Immature natural killer cell (primary cell): ENCODE measurements at regions not wholly inside any gene's neighbourhood (a gene's known extent, or its start where the extent isn't known, plus 50 kb on each side); places are given as distances from the start of the nearest gene placed in this dataset.
"Not testable (repeated sequence)": the region's sequence is repeated elsewhere in the genome, so short reads cannot be mapped to it uniquely, and the experiment has no call there.

ENCODE experiments used
- DNase-seq, 3 donors: peaks; one replicate each; pipeline ENCODE4 v3.0.0; 2022; ENCODE audit warnings: mixed read lengths in 1 of 3
- H3K27ac Mint-ChIP-seq, 6 donors: one replicate each; pipeline ENCODE4 v1.8.0; 2020; ENCODE audit warnings: mixed read lengths in 6 of 6, mild to moderate bottlenecking in 5 of 6, inconsistent platforms in 4 of 6, moderate library complexity in 3 of 6
- H3K27me3 Mint-ChIP-seq, 3 donors: one replicate each; pipeline ENCODE4 v1.8.0; 2020 to 2021; ENCODE audit warnings: low read depth in 3 of 3, mild to moderate bottlenecking in 3 of 3, mixed read lengths in 3 of 3, moderate library complexity in 3 of 3, inconsistent platforms in 1 of 3
- H3K36me3 Mint-ChIP-seq, 3 donors: one replicate each; pipeline ENCODE4 v1.8.0; 2020; ENCODE audit warnings: mixed read lengths in 3 of 3, inconsistent platforms in 2 of 3, mild to moderate bottlenecking in 2 of 3
- H3K4me1 Mint-ChIP-seq, 2 donors: one replicate each; pipeline ENCODE4 v1.8.0; 2020; ENCODE audit warnings: inconsistent platforms in 2 of 2, mild to moderate bottlenecking in 2 of 2, mixed read lengths in 2 of 2, moderate library complexity in 1 of 2
- H3K4me3 Mint-ChIP-seq, 5 donors: one replicate each; pipeline ENCODE4 v1.8.0; 2020; ENCODE audit warnings: mild to moderate bottlenecking in 5 of 5, mixed read lengths in 5 of 5, inconsistent platforms in 3 of 5, moderate library complexity in 3 of 5
- H3K9me3 Mint-ChIP-seq, 6 donors: one replicate each; pipeline ENCODE4 v1.8.0; 2020; ENCODE audit warnings: mild to moderate bottlenecking in 6 of 6, mixed read lengths in 6 of 6, inconsistent platforms in 4 of 6, moderate library complexity in 3 of 6

- Mint-ChIP-seq H3K4me3 (no peak overlapping the region), H3K4me1 (no peaks in the 10 kb centered on the region), H3K36me3 (no peaks in the 10 kb centered on the region), H3K27ac (no peak overlapping the region), H3K27me3 (peaks cover 0 to 2% (median 0%) of the 10 kb centered on the region in 3 donors), H3K9me3 (peaks cover 0 to 33% (median 15%) of the 10 kb centered on the region in 6 donors)
- DNase-seq, result no peak
Measured at GRCh38 chr18:73004260-73004659, 136.5 kb upstream of the NETO1 start.

- no peaks in the 10 kb centered on the region for H3K36me3 Mint-ChIP-seq
- H3K27me3 Mint-ChIP-seq, result no peaks in the 10 kb centered on the region
- H3K4me3 Mint-ChIP-seq, result no peak overlapping the region
- no peak for DNase-seq
- peaks cover 4 to 35% (median 14%) of the 10 kb centered on the region in 6 donors for H3K9me3 Mint-ChIP-seq
- no peak overlapping the region for H3K27ac Mint-ChIP-seq
- H3K4me1 Mint-ChIP-seq, result no peaks in the 10 kb centered on the region
Measured at GRCh38 chr18:72999971-73000607, 132.3 kb upstream of the NETO1 start.

GRCh38 chr18:72995558-72995957 is 127.8 kb upstream of the NETO1 start:
- Mint-ChIP-seq H3K4me3 (no peak overlapping the region), H3K9me3 (peaks cover 5 to 46% (median 15%) of the 10 kb centered on the region in 6 donors), H3K27ac (no peak overlapping the region), H3K27me3 (no peaks in the 10 kb centered on the region), H3K4me1 (no peaks in the 10 kb centered on the region), H3K36me3 (no peaks in the 10 kb centered on the region)
- no peak for DNase-seq

GRCh38 chr18:72993250-72993649 is 125.5 kb upstream of the NETO1 start:
- Mint-ChIP-seq H3K27me3 (no peaks in the 10 kb centered on the region), H3K27ac (no peak overlapping the region), H3K36me3 (no peaks in the 10 kb centered on the region), H3K9me3 (peaks cover 5 to 54% (median 20%) of the 10 kb centered on the region in 6 donors), H3K4me1 (no peaks in the 10 kb centered on the region), H3K4me3 (no peak overlapping the region)
- DNase-seq, result no peak

- no peak overlapping the region for H3K27ac Mint-ChIP-seq
- H3K4me3 Mint-ChIP-seq, result no peak overlapping the region
- no peak for DNase-seq
- H3K9me3 Mint-ChIP-seq, result peaks cover 2 to 37% (median 20%) of the 10 kb centered on the region in 6 donors
- no peaks in the 10 kb centered on the region for H3K4me1 Mint-ChIP-seq
- no peaks in the 10 kb centered on the region for H3K36me3 Mint-ChIP-seq
- H3K27me3 Mint-ChIP-seq, result no peaks in the 10 kb centered on the region
Measured at GRCh38 chr18:72991379-72991778, 123.6 kb upstream of the NETO1 start.

GRCh38 chr18:72987570-72987969 is 119.8 kb upstream of the NETO1 start:
- H3K4me3 Mint-ChIP-seq, H3K27ac Mint-ChIP-seq, H3K36me3 Mint-ChIP-seq, DNase-seq, H3K4me1 Mint-ChIP-seq, H3K27me3 Mint-ChIP-seq: not testable (repeated sequence)
- H3K9me3 Mint-ChIP-seq, result peaks cover 0 to 34% (median 30%) of the 10 kb centered on the region in 6 donors

GRCh38 chr18:72986103-72986502 is 118.3 kb upstream of the NETO1 start:
- DNase-seq, result no peak
- Mint-ChIP-seq H3K27ac (no peak overlapping the region), H3K4me1 (no peaks in the 10 kb centered on the region), H3K9me3 (peaks cover 0 to 38% (median 24%) of the 10 kb centered on the region in 6 donors), H3K36me3 (no peaks in the 10 kb centered on the region), H3K4me3 (no peak overlapping the region), H3K27me3 (no peaks in the 10 kb centered on the region)

- Mint-ChIP-seq H3K4me3 (no peak overlapping the region), H3K27ac (no peak overlapping the region), H3K4me1 (no peaks in the 10 kb centered on the region), H3K9me3 (peaks cover 0 to 38% (median 24%) of the 10 kb centered on the region in 6 donors), H3K27me3 (no peaks in the 10 kb centered on the region), H3K36me3 (no peaks in the 10 kb centered on the region)
- DNase-seq, result no peak
Measured at GRCh38 chr18:72985686-72986085, 117.9 kb upstream of the NETO1 start.

GRCh38 chr18:72984290-72984689 is 116.5 kb upstream of the NETO1 start:
- Mint-ChIP-seq H3K4me1 (no peaks in the 10 kb centered on the region), H3K4me3 (no peak overlapping the region), H3K9me3 (peaks cover 2 to 38% (median 21%) of the 10 kb centered on the region in 6 donors), H3K27me3 (no peaks in the 10 kb centered on the region), H3K27ac (no peak overlapping the region), H3K36me3 (no peaks in the 10 kb centered on the region)
- DNase-seq, result no peak

- no peak for DNase-seq
- Mint-ChIP-seq H3K27me3 (peaks cover 0 to 3% (median 0%) of the 10 kb centered on the region in 3 donors), H3K9me3 (peaks cover 4 to 34% (median 18%) of the 10 kb centered on the region in 6 donors), H3K36me3 (no peaks in the 10 kb centered on the region), H3K4me1 (no peaks in the 10 kb centered on the region), H3K27ac (no peak overlapping the region), H3K4me3 (no peak overlapping the region)
Measured at GRCh38 chr18:72973841-72974240, 106.1 kb upstream of the NETO1 start.

GRCh38 chr18:72965616-72966015 is 97.8 kb upstream of the NETO1 start:
- H3K4me1 Mint-ChIP-seq, result no peaks in the 10 kb centered on the region
- H3K27ac Mint-ChIP-seq, result no peak overlapping the region
- no peaks in the 10 kb centered on the region for H3K36me3 Mint-ChIP-seq
- H3K27me3 Mint-ChIP-seq, result no peaks in the 10 kb centered on the region
- H3K9me3 Mint-ChIP-seq, result peaks cover 7 to 31% (median 14%) of the 10 kb centered on the region in 6 donors
- no peak for DNase-seq
- H3K4me3 Mint-ChIP-seq, result no peak overlapping the region

- not testable (repeated sequence) for H3K4me1 Mint-ChIP-seq, H3K36me3 Mint-ChIP-seq, H3K4me3 Mint-ChIP-seq, DNase-seq, H3K27ac Mint-ChIP-seq, H3K27me3 Mint-ChIP-seq
- peaks cover 14 to 59% (median 31%) of the 10 kb centered on the region in 6 donors for H3K9me3 Mint-ChIP-seq
Measured at GRCh38 chr18:72958195-72958594, 90.4 kb upstream of the NETO1 start.

- Mint-ChIP-seq H3K27ac (no peak overlapping the region), H3K4me1 (no peaks in the 10 kb centered on the region), H3K27me3 (peaks cover 0 to 3% (median 0%) of the 10 kb centered on the region in 3 donors), H3K4me3 (no peak overlapping the region), H3K9me3 (peaks cover 3 to 26% (median 7%) of the 10 kb centered on the region in 6 donors), H3K36me3 (no peaks in the 10 kb centered on the region)
- DNase-seq, result no peak
Measured at GRCh38 chr18:72948439-72948838, 80.7 kb upstream of the NETO1 start.

- Mint-ChIP-seq H3K9me3 (peaks cover 3 to 38% (median 14%) of the 10 kb centered on the region in 6 donors), H3K36me3 (peaks cover 0 to 3% (median 0%) of the 10 kb centered on the region in 3 donors), H3K27me3 (peaks cover 0 to 2% (median 0%) of the 10 kb centered on the region in 3 donors)
Measured at GRCh38 chr18:72942766-72943165, 75.0 kb upstream of the NETO1 start.

GRCh38 chr18:72940986-72941385 is 73.2 kb upstream of the NETO1 start:
- Mint-ChIP-seq H3K4me1 (no peaks in the 10 kb centered on the region), H3K4me3 (no peak overlapping the region), H3K36me3 (peaks cover 0 to 3% (median 0%) of the 10 kb centered on the region in 3 donors), H3K9me3 (peaks cover 7 to 46% (median 17%) of the 10 kb centered on the region in 6 donors), H3K27ac (no peak overlapping the region), H3K27me3 (peaks cover 0 to 2% (median 0%) of the 10 kb centered on the region in 3 donors)
- DNase-seq, result no peak

More at GRCh38 chr18:72942766-72943165, 75.0 kb upstream of the NETO1 start:
- Mint-ChIP-seq H3K27ac (no peak overlapping the region), H3K4me3 (no peak overlapping the region), H3K4me1 (no peaks in the 10 kb centered on the region)
- no peak for DNase-seq
